PC-3 (cell line): ENCODE measurements at regions not wholly inside any gene's neighbourhood (a gene's known extent, or its start where the extent isn't known, plus 50 kb on each side); places are given as distances from the start of the nearest gene placed in this dataset.

Experiments
- ATAC-seq: fragments of 200-7000 bp; cut with Tn5 transposase; 2 replicates; pipeline ENCODE4 v1.9.1; 2020; ENCODE audit warnings: mild to moderate bottlenecking, moderate library complexity
- BruUV-seq: library from RNA; stranded (reverse); fragments of 400-500 nt; replicated peaks from 2 replicates; lab custom pipeline; 2021; lab: Mats Ljungman, UMichigan
- CTCF ChIA-PET: fragments of 300-600 bp; sonication (Branson Sonifier 250); formaldehyde crosslinking; loops from one replicate; lab custom pipeline; 2022; ENCODE audit warnings: antibody characterized with exemption; lab: Charles Lee
- POLR2A ChIA-PET: fragments of 300-600 bp; sonication (Branson Sonifier 250); formaldehyde crosslinking; loops from one replicate; lab custom pipeline; 2022; ENCODE audit warnings: antibody characterized with exemption; ENCODE audit not compliant: unreplicated experiment; lab: Charles Lee
- DNase-seq: peaks from one replicate; pipeline ENCODE4 v3.0.0-alpha.2; 2015
- H2AFZ ChIP-seq: fragments of 300-600 bp; sonication (generic); 2 replicates; pipeline ENCODE4 v1.6.0; 2016; ENCODE audit warnings: antibody characterized with exemption, low read length
- H3F3A ChIP-seq: fragments of 300-600 bp; sonication (generic); one replicate; pipeline ENCODE4 v1.6.0; 2017; ENCODE audit warnings: antibody characterized with exemption, low read length, control low read depth, mild to moderate bottlenecking; ENCODE audit not compliant: unreplicated experiment
- H3K27ac ChIP-seq: fragments of 300-600 bp; sonication (generic); 2 replicates; pipeline ENCODE4 v1.5.1; 2016; ENCODE audit warnings: mild to moderate bottlenecking, low read length
- H3K27me3 ChIP-seq: fragments of 300-600 bp; sonication (generic); 2 replicates; pipeline ENCODE4 v1.6.1; 2016; ENCODE audit warnings: low read length, mixed read lengths
- H3K36me3 ChIP-seq: fragments of 300-600 bp; sonication (generic); 2 replicates; pipeline ENCODE4 v1.6.1; 2016; ENCODE audit warnings: low read depth, mixed run types, low read length, mixed read lengths
- H3K4me1 ChIP-seq: fragments of 300-600 bp; sonication (generic); 2 replicates; pipeline ENCODE4 v1.5.1; 2016; ENCODE audit warnings: low read length; ENCODE audit not compliant: insufficient read depth
- H3K4me2 ChIP-seq: fragments of 300-600 bp; sonication (generic); 2 replicates; pipeline ENCODE4 v1.6.0; 2016; ENCODE audit warnings: low read length
- H3K4me3 ChIP-seq: fragments of 300-600 bp; sonication (generic); 2 replicates; pipeline ENCODE4 v1.5.1; 2016; ENCODE audit warnings: mild to moderate bottlenecking, low read length, mixed read lengths
- H3K79me2 ChIP-seq: fragments of 300-600 bp; sonication (generic); 2 replicates; pipeline ENCODE4 v1.6.1; 2017; ENCODE audit warnings: low read length, mixed read lengths
- H3K9ac ChIP-seq: fragments of 300-600 bp; sonication (generic); 2 replicates; pipeline ENCODE4 v1.6.0; 2016; ENCODE audit warnings: mild to moderate bottlenecking, low read length
- H3K9me2 ChIP-seq: fragments of 300-600 bp; sonication (generic); replicated peaks from 2 replicates; pipeline ENCODE4 v1.6.1; 2016; ENCODE audit warnings: mixed run types, low read length, mixed read lengths
- H3K9me3 ChIP-seq: fragments of 300-600 bp; sonication (generic); 2 replicates; pipeline ENCODE4 v1.6.1; 2016; ENCODE audit warnings: low read length, mixed read lengths
- H4K20me1 ChIP-seq: fragments of 300-600 bp; sonication (generic); 2 replicates; pipeline ENCODE4 v1.6.1; 2016; ENCODE audit warnings: low read length, mixed read lengths
- CTCF ChIP-seq: fragments of 300-600 bp; sonication (generic); conservative IDR thresholded peaks from 2 replicates; pipeline ENCODE4 v1.5.1; 2017; ENCODE audit warnings: antibody characterized with exemption, low read depth, mild to moderate bottlenecking, low read length
- EZH2 ChIP-seq: fragments of 300-600 bp; sonication (generic); IDR thresholded peaks from one replicate; pipeline ENCODE4 v1.6.1; 2017; ENCODE audit warnings: antibody characterized with exemption, mild to moderate bottlenecking, low read length; ENCODE audit not compliant: unreplicated experiment
- EZH2phosphoT487 ChIP-seq: fragments of 300-600 bp; sonication (generic); IDR thresholded peaks from 2 replicates; pipeline ENCODE4 v1.6.1; 2018; ENCODE audit warnings: mild to moderate bottlenecking, antibody characterized with exemption, low read length, borderline replicate concordance
- intact Hi-C: fragments of 100-400 bp; cut with micrococcal nuclease; formaldehyde crosslinking; loops from 2 replicates; pipeline ENCODE4 v1.9.0; 2023

- TF ChIP-seq CTCF (no peak), EZH2phosphoT487 (no peak), EZH2 (no peak)
- no peak for ATAC-seq
- H3K27me3 ChIP-seq = no peaks in the 10 kb centered on the region
- H3K9me3 ChIP-seq = no peaks in the 10 kb centered on the region
- no peak overlapping the region for H3K4me3 ChIP-seq
- CTCF ChIA-PET = no interaction called here
- no peaks in the 10 kb centered on the region for H4K20me1 ChIP-seq
- DNase-seq = no peak
- no TSS peak for BruUV-seq
- H3K9ac ChIP-seq = no peak overlapping the region
- H3K4me1 ChIP-seq = no peaks in the 10 kb centered on the region
- no peaks in the 10 kb centered on the region for H3F3A ChIP-seq
- no peaks in the 10 kb centered on the region for H3K9me2 ChIP-seq
- no peaks in the 10 kb centered on the region for H3K79me2 ChIP-seq
- POLR2A ChIA-PET = no interaction called here
- no peak overlapping the region for H3K4me2 ChIP-seq
- intact Hi-C loops = no loop called here
- H3K27ac ChIP-seq = no peak overlapping the region
- H3K36me3 ChIP-seq = no peaks in the 10 kb centered on the region
- no peak overlapping the region for H2AFZ ChIP-seq
These were observed 983.7 kb upstream of the LCORL start for GRCh38 chr4:19005211-19005610.

GRCh38 chr4:19002170-19002569, 980.6 kb upstream of the LCORL start:
- no TSS peak for BruUV-seq
- H3K36me3 ChIP-seq = no peaks in the 10 kb centered on the region
- no peak overlapping the region for H3K4me3 ChIP-seq
- H4K20me1 ChIP-seq = no peaks in the 10 kb centered on the region
- no peak for ATAC-seq
- no peaks in the 10 kb centered on the region for H3K27me3 ChIP-seq
- no peak for DNase-seq
- CTCF ChIA-PET = no interaction called here
- no peak overlapping the region for H2AFZ ChIP-seq
- POLR2A ChIA-PET = no interaction called here
- intact Hi-C loops = no loop called here
- H3F3A ChIP-seq = no peaks in the 10 kb centered on the region
- H3K9me3 ChIP-seq = no peaks in the 10 kb centered on the region
- no peak overlapping the region for H3K4me2 ChIP-seq
- H3K27ac ChIP-seq = no peak overlapping the region
- H3K9me2 ChIP-seq = no peaks in the 10 kb centered on the region
- no peaks in the 10 kb centered on the region for H3K4me1 ChIP-seq
- TF ChIP-seq CTCF (no peak), EZH2phosphoT487 (no peak), EZH2 (no peak)
- H3K9ac ChIP-seq = no peak overlapping the region
- no peaks in the 10 kb centered on the region for H3K79me2 ChIP-seq

GRCh38 chr4:18999595-18999994, 978.0 kb upstream of the LCORL start:
- ATAC-seq (no peak), DNase-seq (no peak)
- POLR2A ChIA-PET = no interaction called here
- H3K4me1 ChIP-seq = no peaks in the 10 kb centered on the region
- TF ChIP-seq EZH2phosphoT487 = no peak
- TF ChIP-seq EZH2 = no peak
- no peak for TF ChIP-seq CTCF
- no peak overlapping the region for H3K4me3 ChIP-seq
- no peak overlapping the region for H2AFZ ChIP-seq
- no peaks in the 10 kb centered on the region for H4K20me1 ChIP-seq
- CTCF ChIA-PET = no interaction called here
- H3K27ac ChIP-seq = no peak overlapping the region
- no peaks in the 10 kb centered on the region for H3K9me3 ChIP-seq
- BruUV-seq = no TSS peak
- no peaks in the 10 kb centered on the region for H3K36me3 ChIP-seq
- no peaks in the 10 kb centered on the region for H3K79me2 ChIP-seq
- H3K4me2 ChIP-seq = no peak overlapping the region
- H3K9ac ChIP-seq = no peak overlapping the region
- intact Hi-C loops = no loop called here
- H3K27me3 ChIP-seq = no peaks in the 10 kb centered on the region
- H3F3A ChIP-seq = no peaks in the 10 kb centered on the region
- H3K9me2 ChIP-seq = no peaks in the 10 kb centered on the region
